NCI-H2196 (cell line): ENCODE measurements at regions not wholly inside any gene's neighbourhood (a gene's known extent, or its start where the extent isn't known, plus 50 kb on each side); places are given as distances from the start of the nearest gene placed in this dataset.

Source experiments
- DNase-seq: peaks from one replicate; lab custom pipeline; 2025; ENCODE audit not compliant: unreplicated experiment; lab: John Stamatoyannopoulos, UW

- DNase-seq = no peak
Measured at GRCh38 chr4:108567831-108568230, 52.5 kb upstream of the RPL34 start.

GRCh38 chr4:108561116-108561515, 59.3 kb upstream of the RPL34 start:
- DNase-seq = no peak

- no peak for DNase-seq
Measured at GRCh38 chr4:108560616-108561015, 59.8 kb upstream of the RPL34 start.

- no peak for DNase-seq
Measured at GRCh38 chr4:108559911-108560310, 60.5 kb upstream of the RPL34 start.

GRCh38 chr4:108559068-108559793, 61.1 kb upstream of the RPL34 start:
- DNase-seq = no peak

GRCh38 chr4:108556588-108557200, 63.7 kb upstream of the RPL34 start:
- DNase-seq = no peak

GRCh38 chr4:108556166-108556565, 64.2 kb upstream of the RPL34 start:
- DNase-seq = no peak

GRCh38 chr4:108555701-108556100, 64.7 kb upstream of the RPL34 start:
- DNase-seq = no peak

GRCh38 chr4:108547682-108548081, 72.7 kb upstream of the RPL34 start:
- no peak for DNase-seq

- no peak for DNase-seq
Measured at GRCh38 chr4:108546728-108547127, 73.6 kb upstream of the RPL34 start.

- no peak for DNase-seq
Measured at GRCh38 chr4:108544481-108544880, 75.9 kb upstream of the RPL34 start.

- DNase-seq = no peak
Measured at GRCh38 chr4:108543359-108543968, 76.9 kb upstream of the RPL34 start.

GRCh38 chr4:108540536-108540935, 79.8 kb upstream of the RPL34 start:
- no peak for DNase-seq

- DNase-seq = no peak
Measured at GRCh38 chr4:108536577-108536976, 83.8 kb upstream of the RPL34 start.

GRCh38 chr4:108535757-108536156, 84.6 kb upstream of the RPL34 start:
- DNase-seq = no peak

- DNase-seq = no peak
Measured at GRCh38 chr4:108533876-108534275, 86.5 kb upstream of the RPL34 start.

- no peak for DNase-seq
Measured at GRCh38 chr4:108533245-108533844, 87.0 kb upstream of the RPL34 start.

- DNase-seq = no peak
Measured at GRCh38 chr4:108532738-108533137, 87.6 kb upstream of the RPL34 start.

GRCh38 chr4:108532187-108532586, 88.2 kb upstream of the RPL34 start:
- DNase-seq = no peak

GRCh38 chr4:108531461-108531860, 88.9 kb upstream of the RPL34 start:
- DNase-seq = no peak

GRCh38 chr4:108529984-108530905, 90.1 kb upstream of the RPL34 start:
- DNase-seq = no peak
